NCI-H1930 (cell line): ENCODE measurements at regions not wholly inside any gene's neighbourhood (a gene's known extent, or its start where the extent isn't known, plus 50 kb on each side); places are given as distances from the start of the nearest gene placed in this dataset.

Experiments
- DNase-seq, 2 experiments: peaks; one replicate each; lab custom pipeline; 2025; lab: John Stamatoyannopoulos, UW

DNA sequence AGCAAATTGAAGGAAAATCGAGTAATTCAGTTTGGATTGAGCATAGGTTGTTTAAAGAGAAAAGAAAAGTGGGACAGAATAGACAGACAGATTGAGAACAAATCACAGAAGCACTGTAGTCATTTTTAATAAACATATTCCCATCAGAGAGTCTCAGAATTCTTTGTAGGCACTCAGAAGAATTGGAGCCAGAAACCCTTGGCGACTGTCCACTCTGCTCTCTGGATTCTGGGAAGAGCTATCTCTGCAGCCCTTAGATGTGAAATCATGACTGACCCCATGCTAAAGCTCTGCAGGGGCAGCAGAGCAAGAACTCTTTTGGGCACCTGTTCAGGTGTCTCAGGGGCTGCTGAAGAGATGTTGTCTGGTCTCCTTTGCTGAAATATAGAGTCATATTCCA is 223.7 kb upstream of the KIRREL3 start:
- no peak for DNase-seq

DNA sequence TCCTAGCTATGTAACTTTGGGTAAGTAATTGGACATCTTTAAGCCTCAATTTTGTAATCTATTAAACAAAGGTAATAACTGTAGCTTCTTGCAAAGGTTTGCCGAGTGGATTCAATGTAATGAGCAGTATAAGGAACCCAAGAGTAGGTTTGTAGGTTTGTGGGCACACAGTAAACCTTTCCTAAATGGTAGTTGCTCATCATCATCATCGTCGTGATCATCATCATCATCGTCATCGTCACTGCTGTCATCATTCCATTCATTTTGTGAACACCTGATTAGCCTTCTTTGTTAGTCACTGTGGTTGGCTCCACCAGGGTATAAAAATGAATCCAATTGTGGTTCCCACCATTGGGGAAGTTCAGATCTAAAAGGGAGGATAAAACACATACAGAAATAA is 223.1 kb upstream of the KIRREL3 start:
- no peak for DNase-seq

DNA sequence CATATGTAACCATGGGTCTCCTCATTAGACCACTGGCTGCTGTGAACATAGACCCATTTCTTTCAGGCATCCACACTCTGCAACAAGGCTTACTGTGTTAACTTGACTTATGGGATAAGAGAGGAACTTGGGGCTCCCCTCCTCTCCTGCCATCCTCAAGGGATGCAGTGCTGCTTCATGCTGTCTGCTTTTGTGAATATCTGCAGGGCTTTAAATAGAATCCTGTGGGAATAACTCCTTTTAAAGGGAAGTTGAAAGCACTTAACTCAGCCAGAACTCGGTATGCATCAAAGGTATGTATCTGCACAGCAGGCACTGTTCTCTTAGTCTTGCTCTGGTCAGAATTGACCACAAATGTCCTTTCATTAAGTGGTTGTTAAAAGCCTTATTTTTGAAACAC is 222.5 kb upstream of the KIRREL3 start:
- DNase-seq = no peak

DNA sequence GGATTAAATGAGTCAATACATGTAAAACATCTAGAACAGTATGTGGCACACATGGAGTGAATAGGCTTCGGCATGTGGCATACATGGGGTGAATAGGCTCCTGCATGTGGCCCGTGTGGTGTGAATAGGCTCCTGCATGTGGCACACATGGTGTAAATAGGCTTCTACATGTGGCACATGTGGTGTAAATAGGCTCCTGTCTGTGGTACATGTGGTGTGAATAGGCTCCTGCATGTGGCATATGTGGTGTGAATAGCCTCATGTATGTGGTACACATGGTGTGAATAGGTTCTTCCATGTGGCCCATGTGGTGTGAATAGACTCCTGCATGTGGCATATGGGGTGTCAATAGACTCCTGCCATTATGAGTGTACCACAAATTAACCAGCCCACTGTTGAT is 219.1 kb upstream of the KIRREL3 start:
- no peak for DNase-seq

DNA sequence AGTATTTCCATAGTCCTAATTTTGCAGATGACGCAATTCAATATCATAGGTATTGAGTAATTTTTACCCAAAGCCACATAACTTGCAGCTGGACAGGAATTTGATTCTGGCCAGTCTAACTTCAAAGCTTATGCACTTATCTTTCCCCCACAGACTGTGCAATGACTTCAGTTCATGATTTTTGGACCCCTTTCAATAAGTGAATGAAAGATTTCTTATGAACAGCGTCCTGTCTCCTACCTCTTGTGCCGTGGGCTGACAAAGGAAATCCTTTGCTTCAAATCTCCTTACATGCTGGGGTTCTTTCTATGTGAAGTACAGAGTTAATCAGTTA is 217.7 kb upstream of the KIRREL3 start:
- no peak for DNase-seq

DNA sequence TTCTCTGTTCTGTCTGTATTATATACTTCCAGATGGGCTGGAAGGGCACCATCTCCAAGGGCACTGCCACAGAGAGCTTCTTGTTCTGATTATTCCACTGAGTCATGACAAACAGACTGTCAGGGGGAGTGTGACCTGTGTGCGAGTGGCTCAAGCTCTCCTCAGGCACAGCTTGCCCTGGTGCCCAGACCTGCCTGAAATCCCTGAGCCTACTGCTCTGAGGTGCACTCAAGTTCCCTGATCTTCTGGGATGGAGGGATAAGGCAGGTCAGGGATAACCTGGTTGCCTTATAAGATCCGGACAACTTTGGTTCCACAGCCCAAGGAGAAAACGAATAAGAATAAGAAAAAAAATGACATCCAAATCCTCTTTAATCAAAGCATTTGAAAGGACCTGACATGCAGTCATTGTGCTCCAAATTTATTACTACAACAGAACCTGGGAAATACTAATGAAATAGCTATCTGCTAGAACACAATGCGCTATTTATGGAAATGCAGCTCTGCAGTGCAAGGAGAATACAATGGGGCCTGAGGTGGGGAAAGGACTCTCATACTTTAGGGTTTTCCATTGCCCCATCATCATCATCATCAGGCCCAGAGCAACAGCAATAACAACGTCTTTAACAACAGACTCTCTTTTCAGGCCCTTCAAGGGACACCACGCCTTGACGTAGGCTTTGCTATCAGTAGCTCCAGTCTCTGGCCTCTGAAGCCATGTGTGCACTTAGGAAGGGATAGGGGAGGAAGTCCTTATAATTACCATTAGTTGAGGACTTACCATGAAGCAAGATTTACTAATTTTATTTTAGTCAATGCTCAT is 217.1 kb upstream of the KIRREL3 start:
- no peak for DNase-seq

DNA sequence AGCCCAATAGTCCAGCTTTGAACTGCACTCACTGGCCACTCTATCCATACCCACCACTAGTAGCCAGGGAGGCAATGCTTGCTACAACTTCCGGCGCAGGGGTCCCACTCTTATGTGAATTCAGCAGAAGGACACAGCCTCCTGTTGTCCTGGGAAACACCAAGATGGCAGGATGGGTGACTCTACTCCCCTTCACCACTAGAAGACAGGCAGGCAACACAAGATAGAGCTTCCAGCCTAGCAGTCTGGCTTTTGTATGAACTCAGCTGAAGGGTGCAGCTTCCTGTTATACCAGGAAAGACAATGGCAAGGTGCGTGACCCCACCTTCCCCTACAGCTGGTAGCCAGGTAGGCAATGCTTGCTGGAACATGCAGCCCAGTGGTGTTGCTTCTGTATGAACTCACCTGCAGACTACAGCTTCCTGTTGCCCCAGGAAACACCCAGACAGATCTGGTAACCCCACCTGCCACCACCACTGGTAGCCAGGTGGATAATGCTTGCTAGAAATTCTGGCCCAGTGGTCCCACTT is 205.2 kb upstream of the KIRREL3 start:
- no peak for DNase-seq

DNA sequence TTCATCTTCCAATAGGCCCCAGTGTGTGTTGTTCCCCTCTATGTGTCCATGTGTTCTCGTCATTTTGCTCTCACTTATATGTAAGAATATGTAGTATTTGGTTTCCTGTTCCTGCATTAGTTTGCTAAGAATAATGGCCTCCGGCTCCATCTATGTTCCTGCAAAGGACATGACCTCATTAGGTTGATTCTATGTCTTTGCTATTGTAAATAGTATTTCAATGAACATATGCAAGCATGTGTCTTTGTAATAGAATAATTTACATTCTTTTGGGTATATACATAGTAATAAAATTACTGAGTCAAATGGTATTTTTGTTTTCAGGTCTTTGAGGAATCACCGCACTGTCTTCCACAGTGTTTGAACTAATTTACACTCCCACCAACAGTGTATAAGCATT is 202.9 kb upstream of the KIRREL3 start:
- no peak for DNase-seq

DNA sequence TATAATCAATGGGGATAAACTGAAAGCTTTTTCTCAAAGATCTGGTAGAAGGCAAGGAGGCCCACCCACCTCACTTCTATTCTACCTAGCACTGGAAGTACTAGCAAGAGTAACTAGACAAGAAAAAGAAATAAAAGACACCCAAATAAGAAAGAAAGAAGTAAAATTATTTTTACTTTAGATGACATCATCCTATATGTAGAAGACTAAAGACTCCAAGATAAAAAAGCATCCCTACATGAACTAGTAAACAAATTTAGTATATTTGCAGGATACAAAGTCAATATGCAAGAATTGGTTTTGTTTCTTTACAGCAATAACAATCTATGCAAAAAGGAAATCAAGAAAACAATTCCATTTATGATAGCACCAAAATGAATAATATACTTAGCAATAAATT is 201.5 kb upstream of the KIRREL3 start:
- no peak for DNase-seq

DNA sequence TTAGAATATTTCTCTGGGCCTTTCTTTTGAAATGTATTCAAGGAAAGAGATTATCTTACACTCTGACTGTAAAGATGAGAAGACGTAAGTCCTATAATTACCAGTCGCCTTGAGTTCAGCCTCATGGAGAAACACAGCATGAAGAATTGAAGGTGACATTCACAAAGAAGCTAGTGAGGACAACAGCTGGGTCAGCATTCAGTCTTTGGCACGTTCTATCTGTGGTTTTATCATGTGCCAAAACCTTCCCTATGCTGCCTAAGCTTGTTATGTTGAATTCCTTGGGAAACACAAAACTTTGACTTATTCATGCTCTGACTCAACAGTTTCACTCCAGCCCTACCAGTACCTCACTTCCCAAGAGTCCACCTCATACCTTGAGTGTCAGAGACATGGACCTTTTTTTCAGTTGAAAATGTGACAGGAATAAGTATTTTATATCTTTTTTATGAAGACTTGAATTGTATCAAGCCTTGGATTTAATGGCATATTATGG is 198.8 kb upstream of the KIRREL3 start:
- DNase-seq = no peak

DNA sequence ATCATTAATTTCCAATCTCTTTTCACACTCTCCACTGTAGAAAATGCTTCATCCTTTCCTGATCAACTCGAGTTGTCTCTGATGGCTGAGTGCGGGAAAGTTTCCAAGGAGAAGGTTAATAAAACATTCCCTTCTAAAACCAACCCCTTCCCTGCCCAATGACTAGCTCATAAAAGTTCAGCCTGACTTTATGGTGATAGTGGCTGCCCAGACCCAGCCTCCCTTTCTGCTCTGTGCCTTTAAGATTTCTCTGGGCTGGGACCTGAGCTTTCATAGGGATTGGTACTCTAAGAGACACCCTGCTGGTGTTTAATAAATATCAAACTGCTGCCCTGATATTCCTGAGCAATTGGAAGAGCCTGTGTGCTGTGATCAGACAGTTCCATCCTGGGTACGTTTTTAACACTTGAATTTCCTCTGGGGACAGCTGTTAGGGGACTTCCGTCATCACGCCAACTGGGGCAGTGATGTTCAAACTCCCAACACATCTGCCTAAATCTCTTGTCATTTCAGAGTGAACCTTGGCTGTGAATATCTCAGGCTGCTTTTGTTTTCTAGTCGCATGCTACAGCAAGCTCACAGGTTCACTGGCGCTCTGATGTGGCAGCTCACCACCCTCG is 195.0 kb upstream of the KIRREL3 start:
- DNase-seq = no peak

DNA sequence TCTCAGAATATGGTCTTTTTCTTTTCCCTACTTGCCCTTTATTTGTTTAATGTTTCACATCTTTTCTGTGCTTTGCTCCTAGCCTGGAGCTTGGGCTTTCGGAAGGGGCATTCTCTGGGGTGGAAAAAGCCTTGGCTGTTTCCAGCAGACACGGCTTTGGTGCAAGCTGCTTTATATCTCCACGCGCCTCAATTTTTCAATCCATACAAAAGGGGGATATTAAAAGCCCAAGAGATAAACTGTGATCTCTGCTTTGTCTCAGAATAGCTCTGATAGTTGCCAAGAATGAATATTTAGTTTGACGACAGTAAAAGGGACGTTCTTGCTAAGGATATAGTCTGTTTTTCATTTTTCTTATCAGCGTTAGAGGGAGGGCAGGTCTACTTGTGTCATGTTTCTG is 194.0 kb upstream of the KIRREL3 start:
- DNase-seq = no peak

DNA sequence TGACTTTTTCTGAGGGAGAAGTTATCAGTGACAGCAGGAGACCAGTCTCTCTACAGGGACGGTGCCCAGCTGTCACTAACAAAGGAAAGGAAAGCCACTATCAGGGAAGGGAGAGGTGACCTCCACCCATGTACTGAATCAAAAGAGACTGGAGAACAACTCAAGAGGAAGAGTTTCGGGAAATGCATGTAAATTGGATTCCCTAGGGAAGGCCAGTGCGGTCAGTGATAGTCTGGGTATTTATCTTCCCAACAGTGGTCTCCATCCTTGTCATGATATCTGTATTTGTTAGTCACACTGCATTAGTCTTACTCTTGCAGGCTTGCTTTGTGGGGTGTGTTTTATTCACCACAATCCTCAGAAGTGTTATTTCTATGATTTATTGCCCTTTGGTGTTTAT is 193.4 kb upstream of the KIRREL3 start:
- DNase-seq = no peak

DNA sequence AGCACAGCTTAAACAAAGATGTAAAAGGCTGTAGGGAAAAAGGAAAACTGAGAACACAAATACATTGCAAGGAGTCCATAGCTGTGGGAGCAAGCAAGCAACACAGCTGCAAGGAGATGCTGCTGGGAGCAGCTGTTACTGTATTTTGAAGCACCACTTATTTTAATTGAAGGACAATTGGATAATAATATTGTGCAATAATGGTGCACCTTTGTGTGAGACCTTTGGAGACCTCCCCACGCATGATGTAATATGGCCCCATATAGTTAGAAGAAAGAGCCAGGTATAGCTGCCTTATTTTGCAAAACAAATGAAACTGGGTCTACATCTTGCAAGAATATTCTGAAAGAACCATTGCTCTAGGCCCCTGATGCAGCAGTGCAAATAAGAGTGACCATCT is 191.1 kb upstream of the KIRREL3 start:
- peak; percentile 14 to 17 for DNase-seq

DNA sequence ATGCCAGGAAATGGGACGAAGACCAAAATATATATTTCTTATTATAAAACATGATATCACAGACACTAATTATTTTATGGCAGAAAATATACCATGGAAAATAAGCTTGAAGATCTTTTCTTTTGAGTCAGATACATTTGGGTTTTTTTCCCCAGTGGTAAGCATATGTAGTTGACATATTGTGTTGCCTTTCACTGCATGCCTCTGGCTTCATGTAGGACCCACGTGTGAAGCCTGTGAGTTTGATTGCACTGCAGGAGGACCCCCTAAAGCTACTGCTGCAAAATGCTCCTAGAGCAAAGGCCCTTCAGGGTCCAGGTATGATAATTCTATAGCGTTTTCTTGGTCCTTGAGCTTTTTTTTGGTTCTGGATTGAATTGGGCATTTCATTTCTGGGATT is 190.7 kb upstream of the KIRREL3 start:
- DNase-seq = no peak

DNA sequence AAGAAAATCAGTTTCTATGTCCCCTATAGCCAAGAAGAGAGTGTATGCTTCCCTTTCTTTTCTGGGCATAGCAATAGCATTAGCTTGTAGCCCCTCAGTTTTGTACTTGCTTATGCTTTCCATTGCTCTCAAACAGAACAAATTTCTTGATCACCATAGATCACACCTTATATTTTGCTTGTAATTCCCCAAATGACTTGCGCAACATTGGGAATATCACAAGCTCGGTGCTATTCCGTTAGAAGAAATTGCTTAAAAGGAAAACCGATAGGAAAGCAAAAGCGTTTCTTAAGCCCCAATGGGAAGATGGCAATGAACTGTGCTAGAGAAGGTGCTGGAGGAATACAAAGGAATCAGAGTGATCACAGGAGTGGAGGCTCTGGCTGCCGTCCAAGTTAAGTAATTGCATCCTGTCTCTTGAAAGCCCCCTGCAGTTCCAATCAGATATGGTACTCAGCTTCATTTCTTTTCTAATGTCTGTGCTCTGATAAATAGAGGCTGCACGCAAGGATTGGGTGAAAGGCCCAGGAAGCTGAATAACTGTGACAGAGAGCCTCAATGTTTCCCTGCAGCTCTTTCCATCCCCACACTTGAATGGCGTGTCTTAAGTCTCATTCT is 182.1 kb upstream of the KIRREL3 start:
- peak; percentile 15 to 56 for DNase-seq

DNA sequence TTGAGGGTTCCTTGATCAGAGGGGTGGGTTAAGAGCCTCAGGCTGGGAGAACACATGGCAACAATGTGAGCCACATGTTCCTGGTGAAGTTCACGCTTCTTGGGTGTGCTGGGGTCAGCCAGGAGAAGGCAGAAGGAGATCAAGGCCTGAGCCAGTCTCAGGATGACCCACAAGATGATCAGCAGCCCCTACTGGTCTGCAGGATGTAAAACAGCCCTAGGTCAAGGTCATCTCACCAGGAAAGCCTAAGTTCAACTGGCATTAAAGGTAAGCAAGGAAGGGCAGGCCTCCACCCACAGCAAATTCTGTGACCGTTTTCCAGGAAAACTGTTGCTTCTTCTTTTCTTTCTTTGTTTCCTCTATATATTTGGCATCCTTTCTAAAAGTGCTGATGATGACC is 156.7 kb upstream of the KIRREL3 start:
- DNase-seq = no peak

DNA sequence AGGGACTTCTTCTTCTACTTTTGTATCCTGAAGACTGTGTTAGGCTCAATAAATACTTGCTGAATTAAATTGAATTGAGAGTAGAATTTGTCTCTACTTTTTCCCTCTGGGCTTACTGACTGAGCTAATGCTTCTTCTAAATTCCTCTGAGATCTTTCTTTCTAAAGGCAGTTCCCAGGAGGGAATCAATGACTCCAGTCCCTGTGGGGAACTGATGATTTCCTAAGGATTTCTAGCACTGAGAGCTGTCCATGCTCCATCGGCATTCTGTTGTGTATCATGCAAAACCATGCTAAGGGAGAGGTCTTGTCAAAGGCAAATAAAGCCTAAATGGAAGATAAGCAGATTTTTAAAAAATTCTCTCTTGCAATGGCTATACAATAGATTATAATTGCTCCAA is 148.8 kb upstream of the KIRREL3 start:
- no peak for DNase-seq

DNA sequence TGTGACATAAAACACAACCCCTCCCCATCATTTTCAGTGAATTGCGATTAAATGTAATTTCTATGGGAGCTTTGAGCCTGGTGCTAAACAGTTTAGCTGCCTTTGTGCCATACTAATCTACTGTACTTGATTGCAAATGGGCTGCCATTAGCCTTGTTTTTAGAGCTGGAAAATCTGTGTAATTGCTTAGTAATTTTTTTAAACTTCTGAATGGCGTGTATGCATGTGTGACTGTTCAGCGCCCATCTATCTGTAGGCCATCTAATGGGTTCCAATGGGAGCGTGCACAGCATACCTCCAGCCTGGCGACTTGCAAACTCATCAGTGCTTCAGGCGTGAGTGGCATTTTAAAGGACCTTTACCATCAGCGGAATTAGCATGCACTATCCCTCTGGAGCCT is 142.7 kb upstream of the KIRREL3 start:
- DNase-seq = no peak

DNA sequence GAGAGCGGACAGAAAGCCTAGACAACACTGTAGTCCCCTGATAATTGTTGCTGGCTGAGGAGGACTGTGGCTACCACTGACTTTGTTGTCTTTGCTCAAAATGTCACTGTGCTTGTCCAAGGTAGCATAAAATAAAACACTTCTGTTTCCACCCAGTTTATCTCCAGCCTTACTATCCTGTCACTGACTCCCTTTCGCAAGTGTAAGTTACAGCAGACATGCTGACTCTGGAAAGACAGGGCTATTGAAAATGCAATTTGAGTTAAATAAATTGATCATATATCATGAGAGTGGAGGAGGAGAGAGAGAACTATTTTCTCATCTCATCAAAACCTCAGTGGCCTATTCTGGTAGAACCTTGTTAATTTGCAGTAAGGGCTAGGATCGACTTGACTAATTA is 138.0 kb upstream of the KIRREL3 start:
- DNase-seq = no peak

DNA sequence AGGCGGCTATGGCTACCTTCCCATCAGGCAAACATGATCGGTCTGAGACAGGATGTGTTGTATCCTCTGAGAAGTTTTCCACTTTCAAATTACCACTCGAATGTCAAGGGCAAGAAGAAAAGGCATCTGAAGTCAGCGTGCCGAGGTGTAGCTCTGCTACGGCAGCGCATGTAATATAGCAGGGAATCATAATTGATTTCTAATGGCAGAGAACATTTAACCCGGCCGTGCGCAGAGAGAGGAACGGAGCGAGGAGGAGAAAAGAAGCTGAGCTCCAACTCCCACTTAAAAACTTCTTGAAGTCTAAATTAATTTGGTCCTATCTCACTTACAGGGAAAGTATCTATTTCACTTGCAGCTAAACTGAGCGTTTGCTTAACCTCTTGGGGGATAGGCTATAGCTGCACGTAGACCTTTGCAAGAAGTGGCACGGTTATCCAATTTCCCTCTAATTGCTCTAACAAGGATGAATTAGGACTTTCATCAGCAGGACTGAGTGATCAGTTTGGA is 137.3 kb upstream of the KIRREL3 start:
- DNase-seq = no peak

DNA sequence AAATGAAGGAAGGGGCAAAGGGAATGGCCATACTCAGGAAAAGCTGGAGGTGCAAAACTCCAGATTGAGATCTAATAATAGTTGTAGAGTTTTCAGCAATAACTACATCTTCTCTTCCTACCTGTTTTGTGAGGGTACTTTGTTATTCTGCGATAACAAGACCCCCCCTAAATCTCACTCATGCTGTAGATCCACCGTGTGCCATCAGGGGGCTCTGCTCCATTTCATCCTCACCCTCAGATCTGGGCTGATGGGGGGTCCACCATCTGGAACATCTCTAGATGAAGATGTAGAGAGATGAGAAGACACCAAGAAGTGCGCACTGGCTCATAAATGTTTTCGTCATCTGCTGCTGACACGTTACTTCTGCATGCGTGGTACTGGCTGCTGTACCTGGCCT is 135.9 kb upstream of the KIRREL3 start:
- DNase-seq = no peak

DNA sequence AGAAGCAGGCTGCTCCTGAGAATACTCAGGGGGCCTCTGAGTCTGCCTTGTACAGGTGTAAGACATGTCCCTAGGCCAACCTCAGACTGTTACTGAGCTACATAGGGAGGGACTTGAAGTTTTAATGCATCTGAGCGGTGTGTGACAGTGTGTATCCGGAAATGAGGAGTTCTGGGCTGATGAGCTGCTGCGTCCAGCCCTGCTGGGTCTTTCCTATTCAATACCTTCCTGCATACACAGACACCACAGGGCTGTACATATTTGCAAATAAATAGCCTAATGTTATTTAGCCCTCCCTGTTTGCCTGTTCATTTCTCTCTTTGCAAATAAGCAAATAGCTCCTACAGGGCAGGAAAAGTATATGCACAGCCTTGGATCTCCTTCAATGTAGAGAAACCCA is 134.7 kb upstream of the KIRREL3 start:
- no peak for DNase-seq
